BE2C (cell line): ENCODE measurements at regions not wholly inside any gene's neighbourhood (a gene's known extent, or its start where the extent isn't known, plus 50 kb on each side); places are given as distances from the start of the nearest gene placed in this dataset.

Source experiments
- DNase-seq: peaks from one replicate; pipeline ENCODE4 v3.0.0-alpha.2; 2020
- H3K27me3 ChIP-seq: fragments of 250-450 bp; sonication (Bioruptor Pico); 2 replicates; pipeline ENCODE4 v1.5.1; 2020; ENCODE audit warnings: mild to moderate bottlenecking
- H3K36me3 ChIP-seq: fragments of 250-450 bp; sonication (Bioruptor Pico); 2 replicates; pipeline ENCODE4 v1.5.1; 2020; ENCODE audit warnings: mild to moderate bottlenecking
- H3K4me1 ChIP-seq: fragments of 250-450 bp; sonication (Bioruptor Pico); 2 replicates; pipeline ENCODE4 v1.5.1; 2020
- H3K4me3 ChIP-seq: 2 replicates; pipeline ENCODE4 v1.5.1; 2011; ENCODE audit warnings: low read depth, low read length
- H3K9me3 ChIP-seq: fragments of 250-450 bp; sonication (Bioruptor Pico); 2 replicates; pipeline ENCODE4 v1.5.1; 2020
- CTCF ChIP-seq: IDR thresholded peaks from 2 replicates; pipeline ENCODE4 v1.5.1; 2012; ENCODE audit warnings: mild to moderate bottlenecking, low read depth, low read length

GRCh38 chr1:173407846-173408245, 69.3 kb upstream of the PRDX6 start:
- no peak for DNase-seq
- Histone ChIP-seq H3K36me3 (no peaks in the 10 kb centered on the region), H3K4me3 (no peak overlapping the region), H3K9me3 (no peaks in the 10 kb centered on the region), H3K4me1 (no peaks in the 10 kb centered on the region), H3K27me3 (no peaks in the 10 kb centered on the region)
- no peak for TF ChIP-seq CTCF

- DNase-seq, result no peak
- no peaks in the 10 kb centered on the region for H3K4me1 ChIP-seq
Observed at GRCh38 chr1:173408886-173409285, 68.2 kb upstream of the PRDX6 start.

GRCh38 chr1:173409613-173410012, 67.5 kb upstream of the PRDX6 start:
- no peaks in the 10 kb centered on the region for H3K27me3 ChIP-seq
- H3K9me3 ChIP-seq, result no peaks in the 10 kb centered on the region
- H3K36me3 ChIP-seq, result no peaks in the 10 kb centered on the region
- no peak for TF ChIP-seq CTCF
- no peak overlapping the region for H3K4me3 ChIP-seq
- H3K4me1 ChIP-seq, result no peaks in the 10 kb centered on the region
- no peak for DNase-seq

More at GRCh38 chr1:173408886-173409285, 68.2 kb upstream of the PRDX6 start:
- H3K27me3 ChIP-seq, result no peaks in the 10 kb centered on the region
- no peak for TF ChIP-seq CTCF
- no peaks in the 10 kb centered on the region for H3K36me3 ChIP-seq
- no peaks in the 10 kb centered on the region for H3K9me3 ChIP-seq
- no peak overlapping the region for H3K4me3 ChIP-seq

GRCh38 chr1:173410133-173410793, 66.9 kb upstream of the PRDX6 start:
- Histone ChIP-seq H3K4me3 (no peak overlapping the region), H3K36me3 (no peaks in the 10 kb centered on the region), H3K27me3 (no peaks in the 10 kb centered on the region), H3K4me1 (no peaks in the 10 kb centered on the region), H3K9me3 (no peaks in the 10 kb centered on the region)
- TF ChIP-seq CTCF, result no peak
- DNase-seq, result no peak

GRCh38 chr1:173410794-173411236, 66.3 kb upstream of the PRDX6 start:
- no peaks in the 10 kb centered on the region for H3K4me1 ChIP-seq
- H3K4me3 ChIP-seq, result no peak overlapping the region
- no peaks in the 10 kb centered on the region for H3K27me3 ChIP-seq
- H3K9me3 ChIP-seq, result no peaks in the 10 kb centered on the region
- no peak for TF ChIP-seq CTCF
- H3K36me3 ChIP-seq, result no peaks in the 10 kb centered on the region
- no peak for DNase-seq

GRCh38 chr1:173411835-173412742, 65.0 kb upstream of the PRDX6 start:
- Histone ChIP-seq H3K9me3 (no peaks in the 10 kb centered on the region), H3K27me3 (no peaks in the 10 kb centered on the region), H3K4me1 (no peaks in the 10 kb centered on the region), H3K36me3 (no peaks in the 10 kb centered on the region), H3K4me3 (no peak overlapping the region)
- no peak for DNase-seq
- no peak for TF ChIP-seq CTCF
